HG03457 (cell line): ENCODE measurements at regions not wholly inside any gene's neighbourhood (a gene's known extent, or its start where the extent isn't known, plus 50 kb on each side); places are given as distances from the start of the nearest gene placed in this dataset.

Source experiments
- ATAC-seq: cut with Tn5 transposase; IDR thresholded peaks from one replicate; pipeline ENCODE4 v1.9.1; 2021; ENCODE audit warnings: moderate number of reproducible peaks; ENCODE audit not compliant: unreplicated experiment

DNA sequence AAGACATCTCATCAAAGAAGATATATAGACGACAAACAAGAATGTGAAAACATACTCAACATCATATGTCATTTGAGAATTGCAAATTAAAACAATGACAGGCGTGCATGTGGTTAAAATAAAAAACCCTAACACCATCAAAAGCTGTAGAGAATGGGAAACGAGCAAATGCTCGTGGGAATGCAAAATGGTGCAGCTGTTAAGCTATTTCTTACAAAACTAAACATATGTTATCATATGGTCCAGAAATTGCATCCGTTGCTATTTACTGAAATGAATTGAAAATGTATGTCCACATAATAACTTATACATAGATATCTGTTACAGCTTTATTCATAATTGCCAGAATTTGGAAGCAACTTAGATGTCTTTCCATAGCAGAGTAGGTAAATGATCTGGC is 574.4 kb downstream of the TNS3 start:
- no peak for ATAC-seq

DNA sequence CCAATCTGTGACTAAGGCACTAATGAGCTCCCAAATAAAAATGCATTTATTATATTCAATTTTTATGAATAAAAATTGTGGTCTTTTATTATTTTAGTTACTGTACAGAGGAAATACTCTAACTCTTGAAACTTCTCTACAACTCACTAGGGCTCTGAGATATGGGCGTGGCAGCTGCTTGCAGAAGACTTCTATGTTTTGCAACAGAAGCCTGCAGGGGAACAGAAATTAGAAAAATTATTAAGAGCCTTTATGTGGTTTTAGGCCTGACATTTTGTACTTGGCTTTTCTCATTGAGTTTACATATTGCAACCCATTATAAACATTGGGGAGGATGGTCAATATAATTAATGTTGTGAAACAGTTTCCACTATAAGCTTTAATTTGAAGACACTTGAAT is 581.4 kb downstream of the TNS3 start:
- ATAC-seq = no peak

DNA sequence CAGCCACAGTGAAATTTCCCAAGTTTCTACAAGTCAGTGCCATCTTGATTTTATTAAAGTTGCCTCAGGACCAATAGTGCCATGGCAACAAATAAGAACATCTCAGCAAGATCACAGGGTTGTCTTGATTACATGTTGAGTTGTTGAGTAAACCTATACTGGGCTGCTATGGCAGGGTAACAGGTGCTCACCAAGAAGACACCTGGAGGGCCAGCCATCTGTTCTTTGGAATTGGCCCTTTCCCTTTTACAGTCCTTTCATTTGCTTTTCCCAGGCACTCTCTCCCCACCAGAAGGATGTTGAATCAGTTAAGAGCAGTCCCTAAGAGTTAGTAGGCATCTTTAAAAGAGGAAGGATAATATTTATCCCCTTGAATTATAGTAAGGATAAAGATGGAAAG is 582.0 kb downstream of the TNS3 start:
- no peak for ATAC-seq

DNA sequence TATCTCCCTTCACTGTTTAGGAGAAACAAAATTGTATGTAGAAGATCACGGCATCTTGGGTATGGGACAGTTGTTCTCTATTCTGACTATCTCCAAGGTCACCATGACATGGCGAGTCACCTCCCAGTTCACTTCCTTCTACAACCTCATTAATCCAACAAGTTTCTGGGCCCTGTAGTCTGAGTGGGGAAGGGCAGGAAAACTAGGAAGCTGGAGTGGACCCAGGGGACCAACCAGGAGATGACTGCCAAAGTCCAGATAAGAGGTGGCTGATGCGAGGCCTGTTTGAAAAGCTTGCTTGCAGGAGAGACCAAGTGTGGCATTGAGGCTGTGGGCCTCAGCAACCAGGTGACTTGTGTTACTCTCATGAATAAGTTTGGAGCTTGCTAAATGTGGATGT is 584.9 kb downstream of the TNS3 start:
- ATAC-seq = no peak

DNA sequence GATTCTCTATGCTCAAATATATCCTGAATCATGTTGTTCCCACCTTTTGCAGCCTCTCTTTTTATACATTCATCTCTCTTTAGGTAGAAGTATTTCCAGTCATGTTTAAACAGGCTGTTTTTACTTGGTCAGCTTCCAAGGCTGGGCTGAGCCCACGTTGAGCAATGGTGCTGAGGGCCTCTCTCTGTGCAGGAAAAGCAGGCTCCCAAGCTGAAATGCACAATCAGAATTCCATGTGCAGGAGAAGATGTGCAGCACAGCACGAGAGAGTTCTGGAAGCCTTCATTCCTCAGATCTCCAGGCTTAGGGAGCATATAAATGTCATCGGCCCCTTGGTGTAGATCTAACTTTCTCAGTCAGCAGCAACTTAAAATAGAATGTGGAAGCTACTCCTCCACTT is 588.5 kb downstream of the TNS3 start:
- no peak for ATAC-seq

DNA sequence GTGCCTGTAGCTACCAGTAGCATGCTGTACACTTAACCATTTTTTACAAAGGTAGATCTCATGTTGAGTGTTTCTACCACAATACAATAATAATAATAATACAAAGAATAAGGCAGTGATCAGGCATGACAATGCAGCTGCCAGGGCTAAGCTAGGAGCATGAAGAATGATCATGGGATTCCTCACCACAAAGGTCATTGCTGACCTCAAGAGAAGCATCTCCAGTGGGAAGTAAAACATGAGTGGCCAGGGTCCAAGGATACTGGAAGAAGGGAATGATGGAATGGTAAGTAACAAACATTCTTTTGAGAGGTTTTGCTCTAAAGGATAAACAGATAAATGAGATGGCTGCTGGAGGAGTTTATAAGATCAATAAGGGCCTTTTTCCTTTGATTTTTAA is 591.1 kb downstream of the TNS3 start:
- ATAC-seq = no peak

DNA sequence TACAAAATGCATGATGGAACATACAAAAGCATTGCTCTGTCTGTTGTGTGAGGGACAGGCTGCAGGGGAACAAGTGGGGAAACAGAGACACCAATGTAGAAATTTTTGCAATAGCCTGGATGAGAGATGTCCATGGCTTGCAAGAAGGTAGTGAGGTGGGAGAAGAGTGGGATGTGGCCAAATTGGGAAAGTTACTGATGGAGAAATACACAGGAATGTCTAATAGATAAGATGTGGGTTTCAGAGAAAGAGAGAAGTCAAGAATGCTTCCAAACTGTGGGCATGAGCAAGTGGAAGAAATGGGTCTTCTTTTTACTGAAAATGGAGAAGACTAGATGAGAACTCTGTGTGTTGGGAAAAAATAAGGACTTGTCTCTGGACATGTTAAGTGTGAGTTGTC is 592.7 kb downstream of the TNS3 start:
- ATAC-seq = no peak

DNA sequence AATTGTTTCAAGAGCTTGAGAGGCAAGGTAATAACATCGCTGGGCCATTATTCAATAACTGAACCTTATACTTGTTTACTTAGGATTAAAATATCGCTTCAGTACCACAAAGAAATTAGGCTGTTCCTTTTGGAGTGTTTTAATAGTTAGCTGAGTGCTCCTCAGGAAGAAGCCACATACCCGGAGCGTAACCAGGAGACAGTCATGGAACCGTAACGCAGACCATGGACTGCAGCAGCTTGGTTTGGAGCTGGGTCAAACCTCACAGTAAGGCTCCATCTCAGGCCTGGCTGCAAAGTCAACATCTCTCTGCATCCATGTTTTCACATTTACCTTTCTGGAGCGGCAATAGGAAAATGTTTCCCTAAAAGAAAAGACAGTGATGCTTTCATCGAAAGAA is 599.0 kb downstream of the TNS3 start:
- ATAC-seq = no peak

DNA sequence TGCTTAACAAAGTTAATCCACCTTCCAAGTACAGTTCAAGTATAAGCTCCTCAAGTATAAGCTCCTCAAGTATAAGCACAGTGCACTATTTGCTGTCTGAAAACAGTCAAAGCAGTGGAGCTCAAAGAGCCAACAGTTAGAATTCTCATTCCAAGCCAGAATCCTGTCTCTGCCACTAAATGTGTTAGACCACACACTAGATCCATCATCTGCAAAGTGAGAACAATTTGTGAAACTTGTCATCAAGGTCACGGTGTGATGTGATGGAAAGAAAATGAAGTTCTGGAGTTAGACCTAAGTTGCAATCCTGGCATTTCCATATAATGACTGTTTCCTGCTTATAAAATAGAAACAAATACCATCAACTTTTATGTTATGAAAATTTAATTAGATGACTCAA is 602.5 kb downstream of the TNS3 start:
- ATAC-seq = no peak

DNA sequence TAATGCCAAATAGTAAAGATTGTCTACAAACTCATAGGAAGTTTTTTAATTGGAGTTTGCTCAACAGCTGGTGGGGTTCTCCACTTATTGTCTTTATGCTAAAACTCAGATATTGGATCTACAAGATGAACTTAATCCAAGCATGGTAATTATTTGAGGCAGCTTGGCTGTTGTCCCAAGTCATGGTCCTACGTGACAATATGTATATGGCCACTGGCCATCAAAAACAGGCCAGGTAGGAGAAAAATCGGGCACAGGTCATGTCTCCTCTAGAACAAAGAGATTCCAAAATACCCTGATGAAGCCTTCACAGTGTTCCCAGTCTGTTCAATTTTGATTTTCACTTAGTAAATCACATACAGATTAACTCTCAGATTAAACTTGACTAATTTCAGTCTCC is 606.4 kb downstream of the TNS3 start:
- ATAC-seq = no peak

DNA sequence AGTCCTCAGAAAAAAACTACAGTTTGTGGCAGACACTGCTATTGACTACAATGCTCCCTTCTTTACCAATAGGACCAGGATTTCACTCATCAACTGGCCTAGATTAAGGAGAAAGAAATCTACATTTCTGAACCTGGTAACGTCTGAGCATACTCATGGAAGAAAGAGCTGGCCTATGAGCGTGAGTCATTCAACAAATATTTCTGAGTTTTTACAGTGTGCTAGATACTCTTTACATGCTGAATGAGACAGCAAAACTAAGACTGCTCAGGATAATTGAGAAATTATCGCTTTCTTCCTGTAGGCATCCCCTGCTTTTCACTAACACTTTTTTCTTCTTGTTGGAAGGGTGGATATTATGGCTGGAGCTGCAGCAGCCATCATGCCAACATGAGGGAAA is 609.7 kb downstream of the TNS3 start:
- ATAC-seq = no peak

DNA sequence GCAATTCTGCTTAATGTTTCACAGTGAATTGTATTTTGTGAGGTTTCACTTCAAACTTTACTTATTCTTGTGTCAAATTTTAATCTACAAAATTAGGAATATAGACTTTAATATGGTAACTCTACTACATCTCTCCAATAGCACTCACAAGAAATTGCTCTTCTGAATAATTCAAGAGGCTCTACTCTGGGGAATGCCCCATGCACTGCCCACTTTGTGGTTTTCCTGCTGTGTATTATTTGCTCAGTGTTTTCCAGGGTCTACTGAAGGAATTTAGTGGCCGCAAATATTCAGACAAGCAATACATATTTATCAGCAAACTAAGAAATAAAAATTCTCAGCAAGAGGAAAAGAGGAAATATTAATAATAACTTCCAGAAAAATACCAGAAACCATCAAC is 611.4 kb downstream of the TNS3 start:
- ATAC-seq = no peak

DNA sequence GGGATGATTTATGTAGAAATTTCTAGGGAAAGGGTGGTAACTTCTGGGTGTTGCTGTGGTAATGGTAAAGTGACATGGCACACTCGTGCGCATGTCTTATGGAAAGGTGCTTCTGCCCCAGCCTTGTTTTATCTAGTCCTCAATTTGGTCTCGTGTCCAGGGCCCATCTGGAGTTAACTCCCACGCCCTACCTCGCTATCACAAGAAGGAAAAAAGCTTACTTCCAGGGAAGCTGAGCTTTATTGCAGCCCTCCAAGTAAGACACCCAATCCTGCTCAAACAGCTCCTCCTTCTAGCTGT is 611.8 kb downstream of the TNS3 start:
- ATAC-seq = no peak

DNA sequence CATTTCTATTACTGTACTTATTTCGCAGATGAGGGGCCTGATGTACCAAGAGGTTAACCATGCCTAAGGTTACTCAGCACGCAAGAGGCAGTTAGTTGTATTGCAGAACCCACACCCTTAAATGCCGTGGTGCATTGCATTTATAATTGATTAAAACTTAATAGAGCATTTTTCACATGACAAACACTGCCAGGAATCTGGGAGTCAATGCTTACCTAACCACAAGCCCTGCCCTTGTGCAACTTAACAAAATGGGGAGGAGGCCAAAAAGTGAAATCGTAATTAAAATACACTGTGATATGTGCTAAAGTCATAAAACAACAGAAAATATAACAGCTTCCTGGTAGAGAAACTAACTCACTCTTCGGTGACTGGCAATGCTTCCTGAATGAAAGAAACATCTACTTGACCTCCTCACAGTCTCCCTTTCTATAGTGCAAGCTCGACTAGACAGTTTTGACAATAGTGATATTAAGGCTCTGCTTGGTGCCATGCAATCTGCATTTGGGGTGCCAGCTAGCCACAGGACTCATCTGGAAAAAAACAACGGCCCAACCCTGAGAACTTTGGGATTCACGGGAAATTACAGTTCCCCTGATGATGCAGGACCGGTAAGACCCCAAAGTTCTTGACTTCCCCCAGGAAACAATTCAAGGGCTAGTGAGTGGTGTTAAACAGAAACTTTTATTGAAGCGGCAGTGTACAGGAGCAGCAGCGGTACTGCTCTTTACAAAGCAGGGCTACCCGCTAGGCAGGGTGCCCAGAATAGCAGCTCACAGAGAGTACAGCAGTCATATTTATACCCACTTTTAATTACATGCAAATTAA is 612.4 kb downstream of the TNS3 start:
- ATAC-seq = no peak

DNA sequence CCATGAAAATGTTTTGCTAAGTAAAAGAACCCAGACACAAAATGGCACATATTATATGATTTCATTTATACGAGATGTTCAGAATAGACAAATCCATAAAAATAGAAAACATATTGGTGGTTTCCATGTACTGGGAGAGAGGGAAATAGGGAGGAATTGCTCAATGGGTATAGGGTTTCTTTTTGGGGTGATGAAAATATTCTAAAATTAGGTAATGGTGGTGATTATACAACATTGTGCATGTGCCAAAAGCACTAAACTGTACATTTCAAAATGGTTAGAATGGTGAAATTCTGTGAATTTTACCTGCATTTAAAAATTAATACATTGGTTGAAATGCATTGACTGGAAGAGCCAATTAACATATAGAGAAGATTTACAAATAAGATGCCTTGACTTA is 613.9 kb downstream of the TNS3 start:
- no peak for ATAC-seq

DNA sequence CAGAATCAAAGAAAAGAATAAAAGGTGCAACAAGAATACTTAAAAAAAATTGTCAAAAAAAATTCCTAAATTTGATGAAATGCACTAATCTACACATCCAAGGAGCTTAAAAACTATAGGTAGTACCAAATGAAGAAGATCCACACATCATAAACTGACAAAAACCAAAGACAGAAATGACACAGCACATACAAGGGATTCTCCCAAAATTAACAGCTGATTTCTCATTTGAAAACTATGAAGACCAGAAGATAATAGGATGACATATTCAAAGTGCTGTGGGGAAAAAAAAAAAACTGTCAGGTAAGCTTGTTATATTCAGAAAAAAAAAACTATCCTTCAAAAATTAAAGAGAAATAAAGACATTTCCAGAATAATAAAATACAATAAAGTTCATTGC is 618.2 kb downstream of the TNS3 start:
- no peak for ATAC-seq

DNA sequence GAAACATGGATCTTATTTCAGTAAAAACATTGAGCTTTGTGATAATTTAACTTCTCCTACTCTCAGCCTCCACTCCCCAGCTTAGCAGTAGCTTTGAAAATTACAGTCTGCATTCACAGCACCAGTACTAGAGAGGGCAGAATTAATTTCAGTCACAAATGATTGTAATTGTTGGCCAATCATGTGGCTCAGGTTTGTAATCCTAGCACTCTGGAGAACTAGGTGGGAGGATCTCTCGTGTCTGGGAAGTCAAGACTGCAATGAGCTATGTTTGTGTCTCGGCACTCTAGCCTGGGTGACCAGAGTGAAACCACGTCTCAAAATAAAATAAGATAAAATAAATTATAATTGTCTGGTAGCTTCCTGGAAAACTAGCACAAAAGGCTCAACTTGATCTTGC is 620.9 kb downstream of the TNS3 start:
- no peak for ATAC-seq

DNA sequence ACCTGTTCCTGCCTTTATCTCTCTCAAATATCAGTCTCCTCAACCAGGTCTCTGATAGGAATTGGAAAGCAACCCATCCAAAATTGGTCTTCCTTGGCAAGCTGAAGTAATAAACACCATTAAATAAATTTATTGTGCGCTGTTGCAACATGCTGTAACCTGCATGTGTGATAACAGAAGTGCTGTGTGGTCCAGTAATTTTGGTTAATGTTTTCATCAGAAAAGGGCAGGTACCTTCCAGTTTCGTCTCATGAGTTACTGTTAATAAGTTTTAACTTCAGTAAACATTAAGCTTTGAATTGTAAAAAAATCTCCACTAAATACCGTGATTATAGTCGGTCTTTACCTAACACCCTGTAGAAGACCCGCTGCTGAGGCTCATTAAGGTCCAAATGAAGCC is 624.7 kb downstream of the TNS3 start:
- no peak for ATAC-seq

DNA sequence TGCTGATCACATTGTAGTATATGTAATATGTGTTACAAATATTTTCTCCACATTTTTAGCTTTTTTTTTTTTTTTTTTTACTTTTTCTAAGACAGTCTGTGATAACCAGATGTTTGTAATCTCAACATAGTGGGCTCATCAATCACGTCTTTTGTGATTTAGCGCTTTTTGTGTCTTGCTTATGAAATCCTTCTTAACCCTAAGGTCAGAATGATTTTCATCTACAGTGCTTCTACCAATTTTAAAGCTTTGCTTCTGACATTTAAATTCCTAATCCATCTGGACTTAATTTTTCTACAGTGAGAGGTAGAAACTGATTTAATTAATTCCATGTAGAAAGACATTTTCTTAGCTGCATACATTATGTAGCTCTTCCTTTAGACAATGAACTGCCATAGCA is 626.4 kb downstream of the TNS3 start:
- ATAC-seq = no peak

DNA sequence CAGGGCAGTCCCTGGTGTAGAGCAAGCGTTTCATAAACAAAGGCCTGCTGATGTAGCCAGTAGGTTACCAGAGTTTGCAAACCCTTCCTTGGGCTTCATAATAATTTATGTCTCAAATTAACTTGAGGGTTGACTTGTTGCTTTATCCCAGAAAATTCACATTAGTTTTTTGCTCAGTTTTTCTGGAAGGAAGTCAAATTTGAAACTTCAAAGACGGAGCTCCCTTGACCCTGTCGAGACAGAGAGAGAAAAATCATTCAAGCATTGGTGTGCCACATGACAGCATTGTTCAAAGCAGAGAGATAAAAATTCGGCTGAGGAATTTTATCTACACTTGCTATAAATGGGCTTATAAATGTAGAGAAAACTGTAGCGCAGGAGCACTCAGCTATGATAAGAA is 627.7 kb downstream of the TNS3 start:
- no peak for ATAC-seq

DNA sequence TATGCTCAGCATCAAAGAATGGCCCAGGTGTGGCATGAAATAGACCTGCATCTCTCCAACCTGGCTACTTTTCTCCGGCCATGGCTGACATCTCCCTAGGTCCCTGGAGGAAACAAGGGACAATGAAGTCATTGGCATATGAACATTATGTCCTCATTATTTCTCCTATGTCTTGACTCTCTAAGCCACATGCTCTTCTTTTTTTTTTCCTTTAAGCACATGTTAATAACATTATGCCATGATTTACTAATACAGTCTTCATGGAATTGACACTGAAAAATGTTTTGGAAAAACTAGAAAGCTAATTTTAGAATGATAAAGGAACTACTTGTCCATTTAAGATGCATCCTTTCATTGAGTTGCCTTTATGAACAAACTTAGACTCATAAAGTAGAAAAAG is 628.9 kb downstream of the TNS3 start:
- no peak for ATAC-seq

DNA sequence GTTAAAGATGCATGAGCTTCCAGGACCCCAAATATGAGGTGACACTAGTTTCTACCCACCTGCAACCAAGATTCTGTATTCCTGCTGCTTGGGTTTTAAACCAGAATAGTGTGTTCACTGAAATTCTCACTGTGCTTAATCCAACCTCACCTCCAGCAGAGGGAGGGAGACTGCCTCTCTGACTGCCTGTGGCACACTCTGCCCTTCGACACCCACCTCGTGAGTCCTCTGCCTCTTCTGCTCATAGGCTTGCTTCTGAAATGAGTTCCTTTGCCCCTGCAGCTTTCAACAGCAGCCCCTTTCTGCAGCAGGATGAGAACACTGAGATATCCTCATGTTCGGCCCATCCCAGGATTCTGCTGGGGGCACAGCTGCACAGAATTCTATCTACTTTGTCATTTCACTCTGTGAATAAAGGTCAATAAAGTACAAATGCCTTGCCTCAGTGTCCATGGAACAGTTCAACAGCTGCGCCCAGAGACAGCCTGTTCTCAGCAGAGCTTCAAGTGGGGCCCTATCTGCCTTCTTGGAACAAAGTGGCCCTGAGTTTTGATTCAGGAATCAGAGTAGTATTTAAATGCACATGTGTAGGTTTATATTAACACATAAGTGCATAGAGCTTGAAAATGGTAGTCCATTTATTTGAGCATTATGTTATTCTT is 632.5 kb downstream of the TNS3 start:
- no peak for ATAC-seq

DNA sequence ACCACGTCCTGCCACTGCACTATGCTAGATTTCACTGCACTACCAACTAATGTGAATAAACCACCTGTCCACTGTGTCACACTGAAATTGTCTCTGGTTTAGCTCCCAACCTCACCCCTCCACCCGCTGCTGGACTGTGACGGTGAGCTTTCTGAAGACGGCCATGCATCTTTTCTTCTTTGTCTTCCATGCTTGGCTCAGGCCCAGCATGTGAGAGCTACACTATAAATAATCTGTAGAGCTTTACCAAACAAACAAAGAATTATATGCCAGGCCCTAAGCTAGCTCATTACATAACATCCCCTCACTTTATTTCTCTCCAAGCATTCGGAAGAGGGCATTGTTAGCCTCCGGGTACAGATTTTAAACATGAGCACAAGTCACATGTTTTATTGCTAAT is 633.2 kb downstream of the TNS3 start:
- no peak for ATAC-seq
